HG03520 (cell line): ENCODE measurements at regions not wholly inside any gene's neighbourhood (a gene's known extent, or its start where the extent isn't known, plus 50 kb on each side); places are given as distances from the start of the nearest gene placed in this dataset.
"Not testable (repeated sequence)": the region's sequence is repeated elsewhere in the genome, so short reads cannot be mapped to it uniquely, and the experiment has no call there.

Experiments used
- ATAC-seq: cut with Tn5 transposase; IDR thresholded peaks from one replicate; pipeline ENCODE4 v1.9.1; 2021; ENCODE audit warnings: mild to moderate bottlenecking, moderate library complexity; ENCODE audit not compliant: unreplicated experiment

DNA sequence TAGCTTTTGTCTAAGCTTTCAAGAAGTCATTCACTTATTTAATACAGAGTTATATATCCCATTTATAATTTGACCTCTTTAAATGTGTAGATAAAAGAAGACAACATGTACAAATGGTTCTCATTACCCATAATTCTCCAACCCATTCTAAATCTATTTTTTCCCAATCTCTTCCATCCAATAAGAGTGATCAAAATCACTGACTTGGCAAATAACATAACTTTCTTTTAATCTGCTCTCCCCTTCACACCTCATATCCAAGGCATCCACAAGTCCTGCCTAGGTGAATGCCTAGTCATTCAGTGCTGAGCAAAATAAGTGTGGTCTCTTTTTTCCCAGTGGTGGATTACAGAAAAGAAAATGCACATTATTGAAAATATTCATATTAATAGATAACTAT lies 1231.1 kb downstream of the CDH11 start:
- no peak for ATAC-seq

DNA sequence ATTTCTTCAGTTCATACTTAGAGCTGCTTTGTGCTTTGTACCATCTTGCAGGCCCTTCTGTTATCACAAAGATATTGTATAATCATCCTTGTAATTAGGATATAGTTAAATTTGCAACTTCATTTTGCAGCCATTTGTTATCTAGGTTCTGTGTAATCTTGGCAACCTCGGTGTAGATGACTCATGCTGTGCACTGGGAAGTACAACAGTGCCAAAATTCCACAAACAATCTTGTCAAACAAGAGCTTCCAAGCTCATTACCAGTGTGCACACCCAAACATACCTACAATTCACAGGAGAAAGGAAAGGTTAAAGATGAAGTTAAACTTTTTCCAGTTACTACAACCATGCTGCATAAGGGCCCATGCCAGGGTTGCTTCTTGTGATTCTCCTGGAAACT lies 1231.8 kb downstream of the CDH11 start:
- ATAC-seq: no peak

DNA sequence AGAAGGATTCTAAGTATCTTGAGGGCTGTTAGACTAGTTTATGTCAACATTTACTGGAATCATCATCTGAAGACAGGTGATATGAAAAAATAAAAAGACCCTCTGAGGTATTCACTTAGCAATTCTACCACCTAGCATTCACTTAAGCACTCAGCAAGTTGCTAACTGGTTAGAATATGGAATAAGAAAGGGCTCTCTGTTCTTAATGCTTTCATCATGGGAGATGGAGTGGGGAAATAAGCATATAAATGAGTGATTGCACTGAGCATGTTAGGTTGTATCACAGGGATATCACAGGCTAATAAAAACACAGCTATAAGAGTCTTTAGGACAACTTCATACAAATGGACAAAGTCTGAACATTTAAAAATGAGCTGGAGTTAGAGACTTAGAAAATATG lies 1238.8 kb downstream of the CDH11 start:
- ATAC-seq: no peak

DNA sequence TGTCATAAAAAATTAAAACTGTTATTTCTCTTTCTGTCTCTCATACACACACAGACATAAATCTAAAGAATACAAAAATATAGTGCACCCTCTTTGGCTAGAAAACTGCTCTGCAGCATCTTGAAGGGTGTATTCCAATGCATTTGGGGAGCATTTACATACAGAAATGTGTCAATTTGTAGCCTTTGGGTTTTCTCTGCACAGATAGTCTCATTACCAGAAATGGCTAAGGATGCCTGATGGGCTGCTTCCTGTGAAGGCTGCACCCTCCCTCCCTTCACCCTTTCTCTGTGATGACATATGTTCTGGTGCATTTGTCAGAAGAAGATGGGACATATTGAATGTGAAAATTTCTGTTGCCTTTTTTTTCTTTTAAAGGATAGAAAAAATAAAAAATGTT lies 1239.3 kb downstream of the CDH11 start:
- no peak for ATAC-seq

DNA sequence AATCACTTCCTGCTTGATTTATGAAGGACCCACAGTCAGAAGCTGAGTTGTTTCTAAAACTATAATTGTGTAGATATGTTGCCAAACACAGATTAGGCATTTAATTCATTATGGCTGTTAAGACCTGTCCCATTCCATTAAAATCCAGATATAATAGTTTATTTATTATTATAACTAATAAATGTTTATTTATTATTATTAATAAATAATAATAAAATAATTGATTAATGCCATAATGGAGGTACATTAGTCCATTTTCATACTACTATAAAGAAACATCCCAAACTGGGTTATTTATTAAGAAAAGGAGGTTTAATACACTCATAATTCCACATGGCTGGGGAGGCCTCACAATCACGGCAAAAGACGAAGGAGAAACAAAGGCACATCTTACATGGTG lies 1240.9 kb downstream of the CDH11 start:
- no peak for ATAC-seq

DNA sequence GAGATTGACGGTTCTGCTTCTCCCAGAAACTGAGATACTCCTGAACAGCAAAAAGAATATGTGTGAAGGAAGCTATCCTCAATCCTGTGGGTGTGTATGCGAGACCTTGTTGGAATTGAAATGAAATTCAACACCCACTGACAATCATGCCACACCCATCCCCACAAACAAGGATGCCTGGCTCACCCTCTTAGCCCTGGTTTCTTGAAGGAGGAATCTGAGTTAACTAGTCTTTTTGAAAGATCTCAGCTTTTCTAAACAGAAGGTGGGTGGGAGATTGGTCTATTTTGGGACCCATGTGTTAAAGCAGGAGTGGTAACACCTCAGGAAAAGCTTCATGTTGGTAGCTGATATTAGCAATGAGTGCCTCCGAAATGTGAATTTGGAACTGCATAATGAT lies 1244.5 kb downstream of the CDH11 start:
- no peak for ATAC-seq

DNA sequence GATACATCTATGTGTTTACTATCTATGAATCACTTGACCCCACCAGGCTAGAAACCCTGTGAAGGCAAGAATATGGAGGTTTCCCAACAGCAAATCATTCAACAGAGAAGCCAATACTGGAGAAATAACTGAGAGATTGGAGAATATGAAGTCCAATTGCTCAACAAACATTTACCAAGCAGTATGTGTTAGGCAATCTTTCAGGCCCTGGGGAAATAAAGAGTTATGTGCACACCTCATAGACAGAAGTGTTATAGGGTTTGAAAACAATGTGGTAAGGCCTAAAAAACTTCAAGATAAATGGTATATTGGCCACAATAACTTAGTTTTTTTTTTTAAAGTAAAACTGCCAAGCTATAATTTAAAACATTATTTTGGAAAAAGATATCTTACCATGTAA lies 1245.8 kb downstream of the CDH11 start:
- no peak for ATAC-seq

DNA sequence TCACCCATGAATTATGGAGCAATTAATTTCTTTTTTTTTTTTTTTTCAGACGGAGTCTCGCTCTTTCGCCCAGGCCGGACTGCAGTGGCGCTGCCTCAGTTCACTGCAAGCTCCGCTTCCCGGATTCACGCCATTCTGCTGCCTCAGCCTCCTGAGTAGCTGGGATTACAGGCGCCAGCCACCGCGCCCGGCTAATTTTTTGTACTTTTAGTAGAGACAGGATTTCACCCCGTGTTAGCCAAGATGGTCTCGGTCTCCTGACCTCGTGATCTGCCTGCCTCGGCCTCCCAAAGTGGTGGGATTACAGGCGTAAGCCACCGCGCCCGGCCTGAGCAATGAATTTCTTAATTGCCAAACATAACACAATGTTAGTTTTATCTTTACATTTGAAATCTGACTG lies 1261.2 kb downstream of the CDH11 start:
- not testable (repeated sequence) for ATAC-seq

DNA sequence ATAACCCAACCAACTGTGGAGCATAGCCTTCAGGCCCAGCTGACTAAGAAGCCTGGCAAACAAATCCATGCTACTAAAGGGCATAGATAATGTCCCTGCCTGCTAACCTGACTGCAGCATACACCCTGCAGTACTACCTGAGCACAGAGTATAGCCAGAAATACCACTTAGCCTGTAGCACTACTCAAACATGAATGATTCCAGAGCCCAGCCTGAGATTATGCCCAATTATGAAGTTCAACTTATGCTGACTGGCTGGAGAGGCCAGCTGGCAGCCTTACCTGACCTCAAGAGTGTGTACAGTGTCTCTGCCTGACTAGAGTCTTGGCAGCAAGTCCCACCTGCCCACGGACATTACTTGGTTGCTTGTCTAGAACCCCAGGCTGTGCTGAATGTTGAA lies 1265.3 kb downstream of the CDH11 start:
- no peak for ATAC-seq

DNA sequence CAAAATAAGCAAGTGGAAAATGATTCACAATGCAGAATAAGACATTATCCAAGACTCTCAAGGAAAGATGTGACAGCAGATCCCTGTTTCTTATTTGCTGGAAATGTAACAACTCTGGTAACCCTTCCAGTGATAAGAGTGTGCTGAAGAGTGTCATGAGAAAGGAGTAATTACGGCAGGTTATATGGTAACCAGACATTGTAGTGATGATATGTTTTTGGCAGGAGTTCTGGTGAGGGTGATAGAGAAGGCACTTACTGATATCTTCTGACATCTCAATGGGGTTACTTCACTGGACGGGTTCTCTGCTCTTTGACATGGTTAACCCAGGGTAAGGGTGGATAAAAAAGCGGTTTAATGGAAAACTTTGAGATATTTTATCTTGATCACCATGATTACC lies 1270.9 kb downstream of the CDH11 start:
- no peak for ATAC-seq

DNA sequence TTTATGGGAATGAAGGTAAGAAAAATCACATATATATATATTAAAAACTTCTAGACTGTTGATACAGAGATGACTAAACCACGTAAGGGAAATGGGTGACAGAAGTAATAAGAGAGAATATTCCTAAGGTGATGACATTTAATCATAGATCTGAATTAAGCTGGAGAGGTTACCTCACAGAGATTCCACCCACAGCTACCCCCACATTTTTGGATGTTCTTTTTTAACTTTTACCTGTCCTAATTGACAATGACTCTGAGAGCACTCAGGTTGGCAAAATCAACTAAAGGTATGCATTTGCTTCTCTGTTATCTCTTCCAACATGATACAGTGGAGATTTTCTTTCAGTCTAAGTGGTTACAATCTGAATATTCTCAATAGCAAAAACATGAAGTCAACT lies 1280.6 kb downstream of the CDH11 start:
- ATAC-seq: no peak

DNA sequence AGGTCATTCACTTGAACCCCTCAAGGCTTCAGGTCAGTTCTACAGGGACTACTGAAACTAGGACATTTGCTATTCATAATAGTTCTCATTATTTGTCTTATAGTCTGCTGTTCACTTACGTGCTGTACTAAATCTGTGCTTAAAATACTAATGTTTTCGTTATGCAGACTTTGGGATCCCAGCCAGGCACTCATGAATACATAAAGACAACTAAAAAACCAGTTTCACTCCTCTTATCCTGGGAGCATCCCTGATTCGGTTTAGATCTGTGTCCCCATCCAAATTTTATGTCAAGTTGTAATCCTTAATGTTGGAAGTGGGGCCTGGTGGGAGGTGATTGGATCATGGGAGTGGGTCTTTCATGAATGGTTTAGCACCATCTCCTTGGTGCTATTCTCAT lies 1291.8 kb downstream of the CDH11 start:
- no peak for ATAC-seq

DNA sequence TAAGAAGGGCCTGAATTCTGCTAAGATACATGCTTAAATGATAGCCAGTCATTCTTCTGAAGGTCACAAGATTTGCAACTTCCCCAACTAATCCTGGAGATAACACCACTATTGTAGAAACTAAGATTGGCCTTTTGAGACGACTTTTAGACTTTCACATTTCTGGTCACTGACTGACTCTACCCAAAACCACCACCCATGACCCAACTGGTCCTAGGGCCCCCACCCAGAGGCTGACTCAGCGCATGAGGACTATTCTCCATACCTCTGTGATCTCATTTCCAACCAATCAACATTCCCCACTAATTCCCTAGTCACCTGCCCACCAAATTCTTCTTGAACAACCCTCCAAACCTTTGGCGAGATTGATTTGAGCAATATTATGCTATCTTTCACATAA lies 1299.0 kb downstream of the CDH11 start:
- ATAC-seq: no peak

DNA sequence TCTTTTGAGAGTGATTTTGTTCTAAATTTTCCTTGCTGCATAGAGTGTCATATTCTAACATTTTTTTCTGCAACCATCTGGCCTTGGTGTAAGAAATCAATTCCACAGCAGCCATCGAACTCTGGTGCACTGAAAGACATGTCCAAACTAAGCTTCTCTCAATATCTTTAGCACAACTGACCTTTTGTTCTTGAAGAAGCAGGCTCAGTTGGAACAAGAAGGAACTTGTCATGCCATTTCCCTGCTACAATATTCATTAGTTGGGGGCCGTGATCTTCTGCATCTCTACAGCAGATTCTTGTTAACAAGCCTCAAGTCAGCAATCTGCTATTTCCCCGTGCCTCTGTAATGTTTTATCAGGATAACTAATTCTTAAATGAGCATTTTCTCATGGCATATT lies 1305.6 kb downstream of the CDH11 start:
- no peak for ATAC-seq

DNA sequence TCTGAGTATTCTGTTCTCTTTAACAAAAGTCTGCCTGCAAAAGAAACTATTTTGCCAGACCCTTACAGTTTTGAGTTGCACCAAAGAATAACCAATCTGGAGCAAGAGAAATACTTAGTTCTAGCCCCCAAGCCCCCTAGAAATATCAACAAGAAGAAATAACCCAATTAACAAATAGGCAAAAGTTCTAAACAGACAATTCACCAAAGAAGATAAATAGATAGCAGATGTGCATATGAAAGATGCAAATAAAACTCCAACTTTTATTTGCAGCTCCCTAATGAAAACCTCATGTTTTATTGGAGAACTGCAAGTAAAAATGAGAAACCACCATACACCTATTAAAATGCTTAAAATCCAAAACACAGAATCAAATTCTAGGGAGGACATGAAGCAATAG lies 1308.0 kb downstream of the CDH11 start:
- no peak for ATAC-seq

DNA sequence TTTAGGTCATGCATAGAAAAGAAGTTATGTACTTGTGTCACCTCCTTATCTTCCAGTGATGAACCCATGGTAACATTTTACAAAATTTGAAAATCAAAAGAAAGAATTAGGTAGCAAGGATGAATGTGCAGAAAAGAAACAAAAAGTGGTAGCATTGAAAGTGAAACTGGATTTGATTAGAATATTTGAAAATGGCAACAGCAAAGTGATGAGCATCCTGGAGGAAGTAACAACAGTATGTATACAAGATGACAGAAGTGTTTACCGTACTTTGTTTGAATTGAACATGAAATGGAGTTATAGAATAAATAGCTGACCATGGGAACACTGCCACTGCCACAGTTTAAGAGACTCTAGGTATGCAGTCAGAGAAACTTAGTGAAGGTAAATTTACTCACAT lies 1313.1 kb downstream of the CDH11 start:
- no peak for ATAC-seq

DNA sequence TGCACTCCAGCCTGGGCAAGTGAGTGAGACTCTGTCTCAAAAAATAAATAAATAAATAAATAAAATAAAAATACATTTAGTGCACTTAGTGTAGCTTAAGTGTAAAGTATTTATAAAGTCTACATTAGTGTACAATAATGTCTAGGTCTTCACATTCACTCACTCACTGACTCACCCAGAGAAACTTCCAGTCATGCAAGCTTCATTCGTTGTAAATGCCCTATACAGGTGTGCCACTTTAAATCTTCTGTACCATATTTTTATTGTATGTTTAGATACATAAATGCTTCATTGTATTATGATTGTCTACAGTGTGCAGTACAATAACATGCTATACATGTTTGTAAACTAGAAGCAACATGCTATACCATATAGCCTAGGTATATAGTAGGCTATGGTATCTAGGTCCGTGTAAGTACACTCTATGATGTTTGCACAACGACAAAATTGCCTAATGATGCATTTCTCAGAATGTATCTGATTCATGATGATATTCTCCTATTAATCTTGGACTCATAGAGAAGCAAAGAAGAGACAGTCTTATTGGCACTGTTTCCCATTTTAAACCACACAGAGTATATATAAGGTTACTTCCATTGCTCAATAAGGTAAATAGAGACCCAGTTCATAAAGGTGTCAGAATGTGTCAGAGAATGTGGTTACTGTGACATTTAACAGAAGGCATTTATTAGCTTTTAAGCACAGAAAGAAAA lies 1314.9 kb downstream of the CDH11 start:
- ATAC-seq: no peak

DNA sequence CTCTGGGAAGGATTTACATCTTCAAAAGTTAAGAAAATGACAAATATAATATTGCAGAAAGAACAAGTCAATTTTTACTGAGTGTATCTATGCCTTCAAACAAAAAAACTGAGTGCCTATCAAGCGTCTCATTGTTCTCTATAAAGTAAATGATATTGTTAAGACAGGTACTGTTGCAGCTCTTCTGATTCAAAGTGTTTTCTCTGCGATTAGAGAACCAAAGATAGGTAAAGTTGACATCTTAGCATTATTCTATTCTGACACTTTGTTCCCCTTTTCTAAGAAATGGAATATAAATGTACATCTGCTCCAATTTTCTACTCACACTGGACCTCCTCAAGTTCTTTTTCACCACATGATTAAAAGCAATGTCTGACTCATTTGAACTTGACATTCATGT lies 1317.7 kb downstream of the CDH11 start:
- ATAC-seq: no peak

DNA sequence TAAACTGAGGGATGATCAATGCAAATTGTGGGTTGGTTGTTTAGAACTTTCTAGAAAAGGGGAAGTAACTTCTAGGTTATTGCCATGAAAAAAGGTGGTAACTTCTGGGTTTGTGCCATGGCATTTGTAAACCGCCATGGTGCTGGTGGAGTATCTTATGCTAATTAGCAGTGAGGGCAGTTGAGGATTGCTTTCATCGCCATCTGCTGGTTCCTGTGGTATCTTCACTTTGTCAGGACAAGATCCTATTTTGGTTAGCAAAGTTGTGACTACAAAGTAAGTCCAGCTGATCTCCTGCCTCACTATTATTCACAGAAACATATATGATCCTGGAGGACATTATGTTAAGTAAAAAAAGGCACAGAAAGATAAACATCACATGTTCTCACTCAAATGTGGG lies 1332.3 kb downstream of the CDH11 start:
- ATAC-seq: no peak

DNA sequence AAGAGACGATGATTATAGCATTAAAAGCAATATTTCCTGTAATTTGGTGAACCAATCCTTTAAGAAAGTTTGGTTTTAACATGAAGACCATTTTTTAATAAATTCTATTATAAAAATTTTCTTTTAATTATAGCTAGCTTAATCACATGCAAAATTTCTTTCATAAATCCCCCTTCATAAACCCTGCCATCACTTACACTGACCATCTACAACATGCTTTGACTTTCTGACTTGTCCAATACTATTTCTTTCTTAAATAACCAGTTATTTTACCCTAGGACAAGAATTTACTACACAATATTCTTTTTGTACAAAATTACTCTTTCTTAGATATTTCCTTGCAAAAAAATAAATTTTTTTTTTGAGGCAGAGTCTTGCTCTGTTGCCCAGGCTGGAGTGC lies 1334.8 kb downstream of the CDH11 start:
- ATAC-seq: no peak

DNA sequence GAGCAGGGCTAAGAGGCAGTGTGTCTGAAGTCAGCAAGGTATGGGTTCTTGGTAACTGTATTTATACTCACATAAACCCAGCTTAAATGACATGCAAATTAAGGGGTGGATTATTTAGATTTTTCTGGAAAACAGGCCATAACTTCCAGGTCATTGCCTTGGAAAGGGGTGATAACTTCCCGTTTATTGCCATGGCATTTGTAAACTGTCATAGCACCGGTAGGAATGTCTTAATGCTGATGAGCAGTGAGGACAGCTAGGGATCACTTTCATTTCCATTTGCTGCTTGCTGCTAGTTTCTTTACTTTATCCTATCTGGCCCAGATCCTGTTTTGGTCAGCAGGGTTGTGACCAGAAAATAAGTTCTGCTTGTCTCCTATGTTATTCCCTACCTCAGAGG lies 1336.7 kb downstream of the CDH11 start:
- no peak for ATAC-seq

DNA sequence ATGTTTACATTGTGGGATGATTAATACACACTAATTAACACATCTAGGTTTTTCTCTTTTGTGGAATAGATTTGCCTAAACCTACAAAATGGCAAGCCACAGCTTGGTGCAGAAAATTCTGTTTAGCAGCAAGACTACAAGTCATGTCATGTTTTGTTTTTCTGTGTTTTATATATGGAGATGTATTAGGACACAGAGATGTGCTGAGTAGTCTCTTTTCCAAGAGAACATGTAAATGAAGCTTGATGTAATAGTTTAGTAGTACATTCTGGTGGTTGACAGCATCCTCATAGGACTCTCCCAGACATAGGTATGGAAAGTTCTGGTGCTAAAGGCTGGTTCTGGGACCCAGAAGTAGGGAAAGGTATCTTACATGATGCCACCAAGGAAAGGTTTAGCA lies 1345.4 kb downstream of the CDH11 start:
- ATAC-seq: no peak

DNA sequence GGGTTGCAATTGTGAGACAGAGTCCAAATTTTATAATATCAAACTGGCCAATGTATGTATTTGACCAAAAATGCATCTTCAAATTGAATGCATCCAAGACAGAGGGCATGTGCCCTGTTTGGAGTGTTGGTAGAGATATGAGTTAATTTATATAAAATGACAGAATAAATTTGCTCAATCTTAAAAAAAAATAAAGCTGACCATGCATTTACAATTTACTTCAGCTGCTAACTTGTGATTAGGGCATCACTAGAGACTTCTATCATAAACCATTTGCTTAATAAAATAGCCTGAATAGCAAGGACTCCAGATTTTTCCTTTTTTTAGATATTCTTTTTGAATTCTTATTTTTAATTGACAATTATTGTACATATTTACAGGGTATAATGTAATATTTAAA lies 1345.8 kb downstream of the CDH11 start:
- ATAC-seq: no peak

DNA sequence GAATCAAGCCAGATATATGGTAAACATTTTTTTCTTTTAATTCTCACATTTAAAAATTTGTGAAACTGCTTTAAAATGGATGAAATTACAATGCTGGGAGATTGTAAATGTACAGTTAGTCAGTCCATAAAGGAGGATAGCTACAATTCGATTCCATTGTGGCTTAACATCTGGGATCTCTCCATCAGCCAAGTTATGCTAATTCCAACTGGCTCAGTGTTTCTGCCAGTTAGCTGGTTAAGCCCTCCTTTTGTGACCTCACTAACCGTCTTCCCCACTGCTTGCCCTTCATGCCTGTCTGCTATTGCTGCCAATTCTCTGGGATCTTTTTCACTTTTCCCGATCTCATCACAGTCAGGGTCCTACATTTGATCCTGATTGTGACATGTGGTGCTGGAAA lies 1347.6 kb downstream of the CDH11 start:
- ATAC-seq: no peak
